Subcutaneous abdominal adipose tissue (tissue), 5 donors: ENCODE measurements at regions not wholly inside any gene's neighbourhood (a gene's known extent, or its start where the extent isn't known, plus 50 kb on each side); places are given as distances from the start of the nearest gene placed in this dataset.

Experiments used
- H3K27ac ChIP-seq: one replicate; pipeline ENCODE4 v1.7.0; 2013; ENCODE audit warnings: low read depth, mild to moderate bottlenecking, inconsistent platforms, low read length, moderate library complexity
- H3K27me3 ChIP-seq, 5 donors: one replicate each; pipeline ENCODE4 v1.7.0; 2013; ENCODE audit warnings: low read length in 5 of 5, inconsistent platforms in 1 of 5; ENCODE audit not compliant: control insufficient read depth in 5 of 5, insufficient read depth in 4 of 5
- H3K36me3 ChIP-seq, 5 donors: one replicate each; pipeline ENCODE4 v1.7.0; 2013; ENCODE audit warnings: low read length in 5 of 5; ENCODE audit not compliant: control insufficient read depth in 5 of 5, insufficient read depth in 5 of 5
- H3K4me1 ChIP-seq, 5 donors: one replicate each; pipeline ENCODE4 v1.7.0; 2013; ENCODE audit warnings: low read length in 5 of 5, mild to moderate bottlenecking in 3 of 5, moderate library complexity in 1 of 5; ENCODE audit not compliant: control insufficient read depth in 5 of 5, insufficient read depth in 5 of 5
- H3K4me3 ChIP-seq, 5 donors: one replicate each; pipeline ENCODE4 v1.7.0; 2013; ENCODE audit warnings: low read length in 5 of 5, low read depth in 1 of 5
- H3K9ac ChIP-seq, 5 donors: one replicate each; pipeline ENCODE4 v1.7.0; 2013; ENCODE audit warnings: low read length in 5 of 5, mild to moderate bottlenecking in 4 of 5, moderate library complexity in 3 of 5
- H3K9me3 ChIP-seq, 5 donors: one replicate each; pipeline ENCODE4 v1.7.0; 2013; ENCODE audit warnings: low read length in 5 of 5; ENCODE audit not compliant: control insufficient read depth in 5 of 5
- donor health status: healthy.
- donor health status: healthy.
- donor health status: healthy.
- donor health status: healthy.
- donor health status: healthy.

DNA sequence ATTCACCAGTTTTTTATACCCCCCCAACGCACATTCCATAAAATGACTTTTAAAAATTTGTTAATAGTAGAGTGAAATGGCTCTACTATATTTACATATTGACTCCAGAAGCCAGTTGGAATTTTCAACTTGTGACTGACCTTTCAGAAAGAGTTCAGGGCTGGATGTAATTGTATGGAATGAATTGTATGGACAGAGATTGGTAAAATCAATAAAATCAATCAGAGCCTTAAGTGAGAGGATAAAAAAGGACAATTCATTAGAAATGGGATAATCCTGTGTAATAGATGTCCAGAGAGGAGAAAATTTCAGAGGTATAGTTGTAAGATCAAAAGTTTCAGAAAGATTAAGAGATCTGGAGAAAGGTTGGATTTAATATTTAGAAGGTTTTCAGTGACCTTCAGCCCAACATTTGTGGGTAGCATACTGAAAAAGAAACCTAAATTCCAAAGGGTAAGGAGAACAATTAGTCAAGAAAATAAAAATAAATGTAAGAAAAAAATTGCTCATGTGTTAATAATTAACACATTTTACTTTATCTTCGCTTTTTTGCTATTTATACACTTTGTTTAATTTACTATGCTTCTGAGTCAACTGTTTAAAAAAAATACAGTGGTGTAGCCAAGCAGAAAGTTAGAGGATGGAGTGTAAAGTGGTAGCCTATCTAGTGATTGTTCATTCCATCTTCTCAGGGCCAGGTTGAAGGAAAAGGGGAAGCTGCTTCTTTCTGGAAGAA, 385.4 kb upstream of the TMEFF2 start:
- H3K4me1 ChIP-seq: no peaks in the 10 kb centered on the region
- H3K36me3 ChIP-seq: no peaks in the 10 kb centered on the region
- H3K27me3 ChIP-seq: no peaks in the 10 kb centered on the region
- no peak overlapping the region for H3K9ac ChIP-seq
- no peaks in the 10 kb centered on the region for H3K9me3 ChIP-seq
- no peak overlapping the region for H3K27ac ChIP-seq
- no peak overlapping the region for H3K4me3 ChIP-seq

DNA sequence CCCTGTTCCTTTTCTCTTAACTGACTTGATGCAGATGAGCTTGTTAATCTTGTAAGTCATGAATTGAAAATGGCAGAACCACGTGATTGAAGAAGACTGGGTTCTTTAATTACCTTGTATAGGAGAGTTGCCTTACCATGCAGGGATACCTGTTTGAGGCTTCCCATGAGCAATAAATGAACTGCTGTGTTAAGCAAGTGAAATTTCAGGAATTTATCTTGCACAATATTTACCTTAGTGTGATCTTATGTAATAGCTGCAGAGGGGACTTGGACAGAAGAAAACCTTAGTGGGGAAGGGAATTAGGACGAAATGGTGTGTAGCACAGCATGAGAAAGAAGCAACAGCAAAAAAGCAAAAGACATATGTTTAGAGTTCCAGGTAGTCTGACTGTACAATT, 384.0 kb upstream of the TMEFF2 start:
- Histone ChIP-seq H3K4me3 (no peak overlapping the region), H3K9me3 (no peaks in the 10 kb centered on the region), H3K36me3 (no peaks in the 10 kb centered on the region), H3K27me3 (no peaks in the 10 kb centered on the region), H3K9ac (no peak overlapping the region), H3K27ac (no peak overlapping the region), H3K4me1 (no peaks in the 10 kb centered on the region)

DNA sequence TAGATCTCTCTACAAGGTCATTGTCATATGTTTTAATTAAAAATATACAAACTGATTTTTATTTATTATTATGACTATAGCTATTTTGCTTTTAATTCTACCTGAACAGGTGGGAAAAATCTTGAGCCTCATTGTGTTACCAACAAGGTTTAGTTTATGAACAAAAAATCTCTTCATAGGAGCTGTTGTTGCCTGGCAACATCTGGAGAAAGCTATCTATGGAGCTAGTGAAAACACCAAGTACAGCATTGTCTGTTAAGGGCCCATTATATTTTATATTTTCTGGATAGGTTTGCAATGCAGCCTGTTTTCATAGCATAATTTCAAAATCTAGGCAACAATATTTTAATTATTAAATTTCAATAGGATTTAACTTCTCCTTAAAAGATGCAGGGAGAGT, 383.0 kb upstream of the TMEFF2 start:
- H3K27ac ChIP-seq: no peak overlapping the region
- H3K9me3 ChIP-seq: no peaks in the 10 kb centered on the region
- no peaks in the 10 kb centered on the region for H3K27me3 ChIP-seq
- H3K36me3 ChIP-seq: no peaks in the 10 kb centered on the region
- no peak overlapping the region for H3K4me3 ChIP-seq
- H3K9ac ChIP-seq: no peak overlapping the region
- H3K4me1 ChIP-seq: no peaks in the 10 kb centered on the region

DNA sequence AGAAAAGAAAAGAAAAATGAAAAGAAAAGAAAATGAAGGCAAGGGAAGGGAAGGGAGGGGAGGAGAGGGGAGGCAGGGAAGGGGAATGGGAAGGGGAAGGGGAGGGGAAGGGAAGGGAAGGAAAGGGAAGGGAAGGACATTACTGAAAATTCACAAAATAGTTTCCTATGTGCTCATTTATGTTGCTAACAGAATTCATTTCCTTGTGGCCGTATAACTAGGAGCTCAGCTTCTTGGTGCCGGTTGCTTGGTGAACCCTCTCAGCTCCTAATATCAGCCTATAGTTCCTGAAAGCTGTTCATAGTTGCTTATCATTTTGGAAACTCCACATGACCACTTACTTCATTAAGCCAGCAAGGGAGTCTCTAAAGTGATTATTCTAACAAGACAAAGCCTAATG, 379.8 kb upstream of the TMEFF2 start:
- Histone ChIP-seq H3K9me3 (no peaks in the 10 kb centered on the region), H3K27me3 (no peaks in the 10 kb centered on the region), H3K27ac (no peak overlapping the region), H3K36me3 (no peaks in the 10 kb centered on the region), H3K4me1 (no peaks in the 10 kb centered on the region), H3K9ac (no peak overlapping the region), H3K4me3 (no peak overlapping the region)

DNA sequence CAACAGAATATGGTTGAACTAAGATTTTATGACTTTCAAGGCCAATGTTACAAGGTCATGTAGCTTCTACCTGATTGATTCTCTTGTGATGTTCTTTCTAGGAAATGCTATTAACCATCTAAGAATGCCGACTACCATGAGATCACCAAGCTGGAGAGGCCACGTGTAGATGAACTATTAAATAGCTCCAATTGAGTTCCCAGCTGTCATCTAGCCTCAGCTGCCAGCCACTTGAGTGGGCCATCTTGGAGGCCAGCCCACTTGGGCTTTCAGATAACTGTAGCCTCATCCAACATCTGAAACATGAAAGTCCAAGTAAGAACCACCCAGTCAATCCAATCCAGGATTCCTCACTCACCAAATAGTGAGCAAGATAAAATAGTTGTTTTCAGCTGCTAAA, 376.9 kb upstream of the TMEFF2 start:
- Histone ChIP-seq H3K27me3 (no peaks in the 10 kb centered on the region), H3K4me1 (no peaks in the 10 kb centered on the region), H3K36me3 (no peaks in the 10 kb centered on the region)

DNA sequence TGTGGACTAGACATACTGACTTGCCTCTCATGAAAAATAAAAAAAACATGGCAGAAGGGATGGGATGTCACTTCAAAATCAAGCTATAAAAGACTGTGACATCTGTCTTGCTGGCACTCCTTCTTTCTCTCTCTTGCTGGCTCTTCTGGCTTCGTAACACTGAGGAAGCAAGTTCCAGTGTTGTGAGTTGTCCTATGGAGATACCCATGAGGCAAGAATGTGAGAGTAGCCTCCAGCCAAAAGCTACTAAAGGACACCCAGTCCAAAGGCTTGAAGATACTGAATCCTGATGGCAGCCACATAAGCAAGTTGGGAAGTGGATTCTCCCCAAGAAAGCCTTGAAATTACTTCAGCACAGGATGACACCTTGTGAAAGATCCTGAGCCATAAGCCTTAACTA, 376.1 kb upstream of the TMEFF2 start:
- Histone ChIP-seq H3K9ac (no peak overlapping the region), H3K27me3 (no peaks in the 10 kb centered on the region), H3K4me3 (no peak overlapping the region), H3K9me3 (no peaks in the 10 kb centered on the region), H3K36me3 (no peaks in the 10 kb centered on the region), H3K27ac (no peak overlapping the region), H3K4me1 (no peaks in the 10 kb centered on the region)

More for the DNA sequence above, 376.9 kb upstream of the TMEFF2 start:
- no peak overlapping the region for H3K4me3 ChIP-seq
- H3K9me3 ChIP-seq: no peaks in the 10 kb centered on the region
- H3K9ac ChIP-seq: no peak overlapping the region
- no peak overlapping the region for H3K27ac ChIP-seq

DNA sequence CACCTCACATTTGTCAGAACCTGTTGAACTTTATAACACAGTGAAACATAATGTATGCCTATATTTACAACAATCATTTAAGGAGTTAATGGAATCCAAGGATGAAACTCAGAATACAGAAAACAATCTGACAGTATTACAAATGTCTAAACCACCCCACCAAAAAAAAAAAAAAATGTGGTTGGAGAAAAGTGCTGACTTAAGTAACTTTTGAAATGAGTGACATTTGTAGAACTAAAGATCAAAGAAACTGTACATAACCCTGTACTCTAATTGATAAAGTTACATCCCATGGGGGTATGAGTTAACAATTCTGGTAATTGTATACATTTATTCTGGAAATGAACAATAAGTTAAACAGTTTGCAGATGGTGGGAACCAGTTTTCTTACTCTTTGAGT, 372.1 kb upstream of the TMEFF2 start:
- Histone ChIP-seq H3K9ac (no peak overlapping the region), H3K27me3 (no peaks in the 10 kb centered on the region)

DNA sequence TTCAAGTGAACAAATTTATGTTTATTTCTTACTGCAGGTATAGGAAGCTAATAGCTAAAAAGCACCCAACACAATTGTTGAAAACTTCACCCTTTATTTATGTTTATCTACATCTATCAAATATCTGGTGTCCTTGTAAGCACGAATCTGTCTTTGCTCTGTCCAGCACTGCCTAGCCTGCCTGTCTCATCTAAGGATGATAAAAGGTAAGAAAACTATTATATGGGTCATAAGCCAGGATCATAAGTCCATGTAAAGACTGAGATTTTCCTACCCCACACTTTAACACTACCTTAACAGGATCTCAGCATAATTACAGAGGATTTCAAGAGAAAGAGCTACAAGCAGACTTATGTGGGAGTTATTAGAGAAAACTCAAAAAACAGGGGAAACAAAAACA, 365.6 kb upstream of the TMEFF2 start:
- Histone ChIP-seq H3K4me3 (no peak overlapping the region), H3K36me3 (no peaks in the 10 kb centered on the region), H3K9ac (no peak overlapping the region), H3K4me1 (no peaks in the 10 kb centered on the region), H3K27me3 (no peaks in the 10 kb centered on the region), H3K9me3 (no peaks in the 10 kb centered on the region), H3K27ac (no peak overlapping the region)

More for the DNA sequence above, 372.1 kb upstream of the TMEFF2 start:
- Histone ChIP-seq H3K36me3 (no peaks in the 10 kb centered on the region), H3K4me1 (no peaks in the 10 kb centered on the region), H3K9me3 (no peaks in the 10 kb centered on the region), H3K4me3 (no peak overlapping the region), H3K27ac (no peak overlapping the region)

DNA sequence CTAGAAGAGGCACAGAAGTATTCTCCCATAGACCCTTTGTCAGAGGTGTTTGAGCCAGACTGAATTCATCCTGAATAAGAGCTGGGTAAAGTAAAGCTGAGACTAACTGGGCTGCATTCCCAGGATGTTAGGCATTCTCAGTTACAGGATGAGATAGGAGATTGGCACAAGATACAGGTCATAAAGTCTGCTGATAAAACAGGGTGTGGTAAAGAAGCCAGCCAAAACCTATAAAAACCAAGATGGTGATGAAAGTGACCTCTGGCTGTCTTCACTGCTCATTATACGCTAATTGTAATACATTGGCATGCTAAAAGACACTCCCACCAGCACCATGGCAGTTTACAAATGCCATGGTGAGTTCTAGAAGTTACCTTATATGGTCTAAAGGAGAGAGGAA, 364.9 kb upstream of the TMEFF2 start:
- no peaks in the 10 kb centered on the region for H3K4me1 ChIP-seq
- H3K27ac ChIP-seq: no peak overlapping the region
- no peaks in the 10 kb centered on the region for H3K27me3 ChIP-seq
- no peaks in the 10 kb centered on the region for H3K36me3 ChIP-seq
- H3K4me3 ChIP-seq: no peak overlapping the region
- no peaks in the 10 kb centered on the region for H3K9me3 ChIP-seq
- H3K9ac ChIP-seq: no peak overlapping the region

DNA sequence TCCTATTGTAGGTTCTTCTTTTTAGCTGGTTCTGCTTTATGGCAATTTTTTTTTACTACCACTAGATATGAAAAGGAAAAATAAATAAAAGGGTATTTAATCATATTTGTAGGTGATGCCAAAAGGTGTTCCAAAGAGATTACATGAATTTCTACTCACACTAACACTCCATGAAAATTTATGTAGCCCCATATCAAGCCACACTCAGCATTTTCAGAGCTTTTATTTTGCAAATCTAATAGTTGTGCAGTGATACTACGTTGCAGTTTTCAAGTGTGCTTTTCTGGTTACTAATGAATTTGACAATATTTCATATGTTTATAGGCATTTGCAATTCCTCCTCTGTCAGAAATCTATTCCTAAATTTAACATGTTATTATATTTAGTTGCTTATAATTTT, 363.9 kb upstream of the TMEFF2 start:
- Histone ChIP-seq H3K4me1 (no peaks in the 10 kb centered on the region), H3K9ac (no peak overlapping the region), H3K27me3 (no peaks in the 10 kb centered on the region), H3K9me3 (no peaks in the 10 kb centered on the region), H3K36me3 (no peaks in the 10 kb centered on the region), H3K4me3 (no peak overlapping the region), H3K27ac (no peak overlapping the region)
